ENCODE measurements at regions not wholly inside any gene's neighbourhood (a gene's known extent, or its start where the extent isn't known, plus 50 kb on each side); places are given as distances from the start of the nearest gene placed in this dataset.

- TF ChIP-seq CTCF (IDR thresholded peaks at IDR 0.05; ENCODE audit: unreplicated experiment), result no peak
- Mint-ChIP-seq H3K27me3 (ENCODE audit: unreplicated experiment) (peaks cover 2% of the 10 kb centered on the region), H3K36me3 (ENCODE audit: low read depth, unreplicated experiment) (no peaks in the 10 kb centered on the region), H3K9me3 (ENCODE audit: unreplicated experiment) (no peaks in the 10 kb centered on the region), H3K4me3 (ENCODE audit: unreplicated experiment) (no peak overlapping the region), H3K27ac (ENCODE audit: unreplicated experiment) (no peak overlapping the region), H3K4me1 (ENCODE audit: unreplicated experiment) (no peaks in the 10 kb centered on the region)
- DNase-seq (ENCODE audit: low spot score), result no peak
These were observed 216.1 kb upstream of the RPL38 start for GRCh38 chr17:73987395-73987794.

- Mint-ChIP-seq H3K27me3 (ENCODE audit: unreplicated experiment) (peaks cover 2% of the 10 kb centered on the region), H3K27ac (ENCODE audit: unreplicated experiment) (no peak overlapping the region), H3K36me3 (ENCODE audit: low read depth, unreplicated experiment) (no peaks in the 10 kb centered on the region), H3K9me3 (ENCODE audit: unreplicated experiment) (no peaks in the 10 kb centered on the region), H3K4me3 (ENCODE audit: unreplicated experiment) (no peak overlapping the region), H3K4me1 (ENCODE audit: unreplicated experiment) (no peaks in the 10 kb centered on the region)
- no peak for TF ChIP-seq CTCF (IDR thresholded peaks at IDR 0.05; ENCODE audit: unreplicated experiment)
- DNase-seq (ENCODE audit: low spot score), result no peak
These were observed 215.5 kb upstream of the RPL38 start for GRCh38 chr17:73987845-73988509.

GRCh38 chr17:73989671-73990070, 213.8 kb upstream of the RPL38 start:
- Mint-ChIP-seq H3K4me1 (ENCODE audit: unreplicated experiment) (no peaks in the 10 kb centered on the region), H3K9me3 (ENCODE audit: unreplicated experiment) (no peaks in the 10 kb centered on the region), H3K4me3 (ENCODE audit: unreplicated experiment) (no peak overlapping the region), H3K36me3 (ENCODE audit: low read depth, unreplicated experiment) (no peaks in the 10 kb centered on the region), H3K27ac (ENCODE audit: unreplicated experiment) (no peak overlapping the region), H3K27me3 (ENCODE audit: unreplicated experiment) (no peaks in the 10 kb centered on the region)
- DNase-seq (ENCODE audit: low spot score), result no peak
- TF ChIP-seq CTCF (IDR thresholded peaks at IDR 0.05; ENCODE audit: unreplicated experiment), result no peak

- H3K36me3 Mint-ChIP-seq (ENCODE audit: low read depth, unreplicated experiment), result no peaks in the 10 kb centered on the region
- no peak overlapping the region for H3K27ac Mint-ChIP-seq (ENCODE audit: unreplicated experiment)
- DNase-seq (ENCODE audit: low spot score), result no peak
- no peak for TF ChIP-seq CTCF (IDR thresholded peaks at IDR 0.05; ENCODE audit: unreplicated experiment)
- no peak overlapping the region for H3K4me3 Mint-ChIP-seq (ENCODE audit: unreplicated experiment)
- no peaks in the 10 kb centered on the region for H3K9me3 Mint-ChIP-seq (ENCODE audit: unreplicated experiment)
- H3K27me3 Mint-ChIP-seq (ENCODE audit: unreplicated experiment), result no peaks in the 10 kb centered on the region
- H3K4me1 Mint-ChIP-seq (ENCODE audit: unreplicated experiment), result no peaks in the 10 kb centered on the region
These were observed 213.2 kb upstream of the RPL38 start for GRCh38 chr17:73990290-73990689.

- DNase-seq (ENCODE audit: low spot score), result no peak
- no peak overlapping the region for H3K27ac Mint-ChIP-seq (ENCODE audit: unreplicated experiment)
- H3K4me1 Mint-ChIP-seq (ENCODE audit: unreplicated experiment), result no peaks in the 10 kb centered on the region
- TF ChIP-seq CTCF (IDR thresholded peaks at IDR 0.05; ENCODE audit: unreplicated experiment), result no peak
- no peaks in the 10 kb centered on the region for H3K36me3 Mint-ChIP-seq (ENCODE audit: low read depth, unreplicated experiment)
- no peaks in the 10 kb centered on the region for H3K27me3 Mint-ChIP-seq (ENCODE audit: unreplicated experiment)
- no peak overlapping the region for H3K4me3 Mint-ChIP-seq (ENCODE audit: unreplicated experiment)
- H3K9me3 Mint-ChIP-seq (ENCODE audit: unreplicated experiment), result no peaks in the 10 kb centered on the region
These were observed 212.2 kb upstream of the RPL38 start for GRCh38 chr17:73991260-73991659.

Data from endothelial cell (in vitro differentiated cells).